AG09309 (cell line): ENCODE measurements at regions not wholly inside any gene's neighbourhood (a gene's known extent, or its start where the extent isn't known, plus 50 kb on each side); places are given as distances from the start of the nearest gene placed in this dataset.
A peak's percentile ranks its signal among the peaks of the same experiment; 100 is the strongest.

Experiments
- DNase-seq: peaks from one replicate; pipeline ENCODE4 v3.0.0-alpha.2; 2010; ENCODE audit warnings: low read depth
- H3K4me3 ChIP-seq: 2 replicates; pipeline ENCODE4 v1.5.1; 2011; ENCODE audit warnings: mild to moderate bottlenecking, low read depth, low read length, moderate library complexity; ENCODE audit not compliant: control insufficient read depth
- TF ChIP-seq, protein P1 (sequence below): IDR thresholded peaks from 2 replicates; pipeline ENCODE4 v1.5.1; 2011; ENCODE audit warnings: mild to moderate bottlenecking, low read depth, low read length, inconsistent platforms; ENCODE audit not compliant: insufficient read depth, control insufficient read depth; ENCODE audit errors: missing control alignments

DNA sequence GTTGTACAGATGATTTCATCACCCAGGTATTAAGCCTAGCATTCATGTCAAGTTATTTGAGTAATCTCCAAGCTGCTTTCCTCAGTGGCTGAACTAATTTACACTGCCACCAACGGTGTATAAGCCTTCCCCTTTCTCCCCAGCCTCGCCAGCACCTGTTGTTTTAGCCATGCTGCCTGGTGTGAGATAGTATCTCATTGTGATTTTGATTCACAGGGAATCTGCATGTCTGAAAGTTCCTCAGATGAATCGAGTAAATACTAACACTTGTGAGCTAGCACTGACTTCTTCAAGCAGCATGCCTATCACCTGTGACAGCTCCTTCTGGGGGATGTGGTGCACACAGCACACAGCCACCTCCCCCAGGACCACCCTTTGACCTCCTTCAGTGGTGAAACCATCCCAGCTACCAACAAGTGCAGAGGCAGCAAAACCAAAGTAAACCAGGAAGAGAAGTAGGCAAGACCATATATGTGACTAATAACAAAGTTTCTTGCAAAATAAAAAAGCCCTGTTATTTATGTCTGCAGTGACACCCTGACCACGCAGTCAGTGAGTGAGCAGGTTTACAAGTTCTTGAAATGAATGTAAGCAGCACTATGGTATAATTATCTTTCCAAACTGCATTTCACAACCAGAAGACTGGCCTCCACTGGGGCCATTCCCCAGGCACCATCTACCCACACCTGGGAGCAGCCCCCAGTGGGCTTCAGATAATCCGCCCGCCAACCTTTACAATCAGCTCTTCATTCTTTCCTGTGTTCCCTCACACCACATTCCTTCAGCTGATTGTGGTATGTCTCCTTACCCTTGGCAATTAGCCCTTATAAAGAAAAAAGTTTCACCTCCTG is 173.8 kb downstream of the ETS2 start:
- H3K4me3 ChIP-seq, result no peak overlapping the region
- TF ChIP-seq, protein P1, sequence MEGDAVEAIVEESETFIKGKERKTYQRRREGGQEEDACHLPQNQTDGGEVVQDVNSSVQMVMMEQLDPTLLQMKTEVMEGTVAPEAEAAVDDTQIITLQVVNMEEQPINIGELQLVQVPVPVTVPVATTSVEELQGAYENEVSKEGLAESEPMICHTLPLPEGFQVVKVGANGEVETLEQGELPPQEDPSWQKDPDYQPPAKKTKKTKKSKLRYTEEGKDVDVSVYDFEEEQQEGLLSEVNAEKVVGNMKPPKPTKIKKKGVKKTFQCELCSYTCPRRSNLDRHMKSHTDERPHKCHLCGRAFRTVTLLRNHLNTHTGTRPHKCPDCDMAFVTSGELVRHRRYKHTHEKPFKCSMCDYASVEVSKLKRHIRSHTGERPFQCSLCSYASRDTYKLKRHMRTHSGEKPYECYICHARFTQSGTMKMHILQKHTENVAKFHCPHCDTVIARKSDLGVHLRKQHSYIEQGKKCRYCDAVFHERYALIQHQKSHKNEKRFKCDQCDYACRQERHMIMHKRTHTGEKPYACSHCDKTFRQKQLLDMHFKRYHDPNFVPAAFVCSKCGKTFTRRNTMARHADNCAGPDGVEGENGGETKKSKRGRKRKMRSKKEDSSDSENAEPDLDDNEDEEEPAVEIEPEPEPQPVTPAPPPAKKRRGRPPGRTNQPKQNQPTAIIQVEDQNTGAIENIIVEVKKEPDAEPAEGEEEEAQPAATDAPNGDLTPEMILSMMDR, result no peak
- peak; percentile 62 for DNase-seq

DNA sequence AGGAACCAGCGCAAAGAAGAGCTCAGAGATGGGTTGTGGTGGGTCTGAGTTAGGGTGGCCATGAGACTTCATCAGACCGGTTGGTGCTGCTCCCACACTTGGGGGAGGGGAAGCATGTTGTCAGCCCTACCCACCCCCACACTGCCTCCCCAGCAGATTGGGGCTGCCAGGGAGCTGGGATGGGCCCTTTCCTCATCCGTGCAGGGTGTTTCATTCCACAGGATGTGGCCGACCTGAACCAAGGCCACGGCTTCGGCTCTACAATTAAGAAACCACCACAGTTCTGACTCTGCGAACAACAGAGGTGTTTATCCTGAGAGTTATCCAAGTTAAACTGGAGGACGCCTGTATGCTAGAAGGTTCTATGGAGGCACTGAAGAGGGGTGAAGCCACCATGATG is 171.2 kb downstream of the ETS2 start:
- H3K4me3 ChIP-seq, result no peak overlapping the region
- DNase-seq, result no peak
- TF ChIP-seq, protein P1, result no peak

DNA sequence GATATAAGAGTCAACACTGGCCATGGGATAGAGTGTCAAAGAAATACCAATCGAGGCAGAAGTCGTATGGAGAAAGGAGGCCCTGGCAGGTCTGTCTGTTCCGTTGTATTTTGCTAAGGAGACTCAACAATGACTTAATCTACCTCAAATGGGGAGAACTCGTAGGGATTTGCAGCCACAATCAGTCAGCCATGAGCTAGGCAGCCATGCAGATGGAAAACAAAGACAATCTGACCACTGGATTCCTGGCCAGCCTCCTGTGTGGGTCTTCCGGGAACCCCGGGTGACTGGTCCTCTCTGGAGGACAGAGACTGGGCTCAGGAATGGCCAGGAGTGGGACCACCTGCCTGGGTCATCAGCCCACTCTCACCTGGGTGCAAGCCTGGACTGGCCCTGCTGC is 167.8 kb downstream of the ETS2 start:
- TF ChIP-seq, protein P1, result no peak
- H3K4me3 ChIP-seq, result no peak overlapping the region
- DNase-seq, result no peak

GRCh38 chr21:38972078-38972477 is 166.3 kb downstream of the ETS2 start:
- no peak overlapping the region for H3K4me3 ChIP-seq
- TF ChIP-seq, protein P1, result no peak
- no peak for DNase-seq

DNA sequence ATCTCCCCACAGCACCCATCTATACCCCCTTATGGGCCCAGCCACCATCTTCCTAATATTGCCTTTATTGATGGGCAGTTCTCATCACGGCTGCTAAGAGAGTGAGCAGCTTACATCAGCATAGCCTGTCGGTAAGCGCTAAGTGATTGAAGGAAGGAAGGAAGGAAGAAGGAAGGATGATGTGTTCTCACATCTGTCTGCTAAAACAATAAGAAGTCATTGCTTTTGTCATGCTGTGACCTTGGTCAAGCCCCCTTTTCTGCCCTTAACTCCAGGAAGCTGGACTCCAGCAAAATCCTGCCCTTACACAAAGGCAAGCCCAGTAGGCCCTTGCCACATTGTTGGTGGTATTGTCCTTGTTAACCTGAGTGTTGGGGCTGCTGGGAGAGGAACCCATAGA is 165.0 kb downstream of the ETS2 start:
- no peak overlapping the region for H3K4me3 ChIP-seq
- TF ChIP-seq, protein P1, result no peak
- no peak for DNase-seq

DNA sequence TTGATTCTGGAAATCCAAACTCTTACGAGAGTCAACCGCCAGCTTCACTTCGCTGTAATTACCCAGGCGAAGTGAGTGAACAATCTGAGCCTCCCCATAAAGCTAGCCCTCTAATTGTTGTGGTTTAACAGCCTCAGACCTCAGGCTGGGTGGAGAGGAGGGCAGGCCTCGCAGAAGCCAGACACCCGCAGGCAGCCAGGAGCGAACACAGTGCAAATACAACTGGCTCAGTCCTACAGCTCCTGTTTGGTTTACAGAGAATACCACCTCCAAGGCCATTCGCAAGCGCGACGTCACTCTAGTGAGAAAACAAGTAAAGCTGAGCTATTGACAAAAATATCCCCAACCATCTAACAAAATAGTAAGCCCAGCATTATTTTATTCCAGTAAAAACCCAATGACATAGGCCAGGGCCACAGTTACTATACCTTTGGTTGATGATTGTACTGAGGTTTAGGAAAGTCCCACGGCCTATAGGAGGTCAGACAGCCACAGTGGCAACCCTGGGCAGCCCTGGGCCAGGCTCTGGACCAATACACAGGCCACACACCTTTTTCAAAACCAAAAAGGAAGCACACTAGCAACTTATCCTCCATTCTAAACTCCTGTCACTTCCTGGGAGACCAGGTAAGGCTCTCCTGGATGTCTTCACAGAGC is 163.3 kb downstream of the ETS2 start:
- DNase-seq, result no peak
- TF ChIP-seq, protein P1, result no peak
- no peak overlapping the region for H3K4me3 ChIP-seq
